ENCODE measurements at regions not wholly inside any gene's neighbourhood (a gene's known extent, or its start where the extent isn't known, plus 50 kb on each side); places are given as distances from the start of the nearest gene placed in this dataset.

- Histone ChIP-seq H3K27ac (no peak overlapping the region), H3K9me3 (ENCODE audit: low read depth) (no peaks in the 10 kb centered on the region), H3K27me3 (no peaks in the 10 kb centered on the region), H3K4me1 (ENCODE audit: low read depth) (peaks cover 9% of the 10 kb centered on the region), H3K4me3 (no peak overlapping the region), H3K36me3 (no peaks in the 10 kb centered on the region)
- no peak for TF ChIP-seq CTCF (IDR thresholded peaks at IDR 0.05; ENCODE audit: low read depth, low read length)
- DNase-seq (ENCODE audit: low read depth in 1 of 2, low spot score in 1 of 2), result no peak
Observed at GRCh38 chr2:120961396-120961795, 225.7 kb downstream of the GLI2 start.

GRCh38 chr2:120963997-120964705 is 228.5 kb downstream of the GLI2 start:
- no peaks in the 10 kb centered on the region for H3K9me3 ChIP-seq (ENCODE audit: low read depth)
- peak in 1 of 2 donors; percentile 3 for DNase-seq (ENCODE audit: low read depth in 1 of 2, low spot score in 1 of 2)
- H3K4me1 ChIP-seq (ENCODE audit: low read depth), result peaks cover 5% of the 10 kb centered on the region
- no peak overlapping the region for H3K27ac ChIP-seq
- H3K36me3 ChIP-seq, result no peaks in the 10 kb centered on the region
- no peak for TF ChIP-seq CTCF (IDR thresholded peaks at IDR 0.05; ENCODE audit: low read depth, low read length)
- no peaks in the 10 kb centered on the region for H3K27me3 ChIP-seq
- H3K4me3 ChIP-seq, result no peak overlapping the region

- Histone ChIP-seq H3K27me3 (no peaks in the 10 kb centered on the region), H3K4me1 (ENCODE audit: low read depth) (no peaks in the 10 kb centered on the region), H3K9me3 (ENCODE audit: low read depth) (no peaks in the 10 kb centered on the region), H3K36me3 (no peaks in the 10 kb centered on the region), H3K4me3 (no peak overlapping the region), H3K27ac (no peak overlapping the region)
- DNase-seq (ENCODE audit: low read depth in 1 of 2, low spot score in 1 of 2), result peak in 1 of 2 donors; percentile 19
- no peak for TF ChIP-seq CTCF (IDR thresholded peaks at IDR 0.05; ENCODE audit: low read depth, low read length)
Observed at GRCh38 chr2:120964819-120965218, 229.2 kb downstream of the GLI2 start.

- no peaks in the 10 kb centered on the region for H3K9me3 ChIP-seq (ENCODE audit: low read depth)
- H3K4me3 ChIP-seq, result no peak overlapping the region
- H3K27ac ChIP-seq, result no peak overlapping the region
- H3K36me3 ChIP-seq, result no peaks in the 10 kb centered on the region
- DNase-seq (ENCODE audit: low read depth in 1 of 2, low spot score in 1 of 2), result no peak
- no peak for TF ChIP-seq CTCF (IDR thresholded peaks at IDR 0.05; ENCODE audit: low read depth, low read length)
- no peaks in the 10 kb centered on the region for H3K4me1 ChIP-seq (ENCODE audit: low read depth)
- H3K27me3 ChIP-seq, result no peaks in the 10 kb centered on the region
Observed at GRCh38 chr2:120966510-120967254, 231.0 kb downstream of the GLI2 start.

GRCh38 chr2:120968307-120969015 is 232.8 kb downstream of the GLI2 start:
- no peaks in the 10 kb centered on the region for H3K36me3 ChIP-seq

More at GRCh38 chr2:120968307-120969015, 232.8 kb downstream of the GLI2 start:
- no peak overlapping the region for H3K27ac ChIP-seq
- H3K27me3 ChIP-seq, result no peaks in the 10 kb centered on the region
- no peak for TF ChIP-seq CTCF (IDR thresholded peaks at IDR 0.05; ENCODE audit: low read depth, low read length)
- H3K4me3 ChIP-seq, result no peak overlapping the region
- H3K4me1 ChIP-seq (ENCODE audit: low read depth), result no peaks in the 10 kb centered on the region
- H3K9me3 ChIP-seq (ENCODE audit: low read depth), result no peaks in the 10 kb centered on the region
- DNase-seq (ENCODE audit: low read depth in 1 of 2, low spot score in 1 of 2), result no peak

All from cardiac muscle cell (in vitro differentiated cells and primary cell).